Common myeloid progenitor, CD34-positive (primary cell): ENCODE measurements at regions not wholly inside any gene's neighbourhood (a gene's known extent, or its start where the extent isn't known, plus 50 kb on each side); places are given as distances from the start of the nearest gene placed in this dataset.

ENCODE experiments used
- CTCF ChIA-PET: fragments of 350-600 bp; sonication (Branson Sonifier 250); formaldehyde crosslinking; loops from one replicate; lab custom pipeline; 2021; ENCODE audit warnings: antibody characterized with exemption; lab: Charles Lee
- POLR2A ChIA-PET: fragments of 350-600 bp; sonication (Branson Sonifier 250); formaldehyde crosslinking; loops from one replicate; lab custom pipeline; 2021; ENCODE audit warnings: antibody characterized with exemption; lab: Charles Lee
- DNase-seq, 3 donors: peaks; one replicate each; pipeline versions ENCODE4 v3.0.0 to v3.0.0-alpha.2; 2013
- H3K27ac ChIP-seq, 2 experiments: 1 replicate in 1 of 2; 2 replicates in 1 of 2; pipeline ENCODE4 v1.7.0; 2013; ENCODE audit warnings: inconsistent platforms in 2 of 2, low read length in 2 of 2, mild to moderate bottlenecking in 2 of 2, low read depth in 1 of 2, moderate library complexity in 1 of 2; ENCODE audit not compliant: severe bottlenecking in 2 of 2, insufficient read depth in 1 of 2, poor library complexity in 1 of 2
- H3K27me3 ChIP-seq, 5 experiments: replicated peaks in 2 of 5; 1 replicate in 3 of 5; 2 replicates in 2 of 5; pipeline versions ENCODE4 v1.6.1 to v1.7.0; 2013; ENCODE audit warnings: low read length in 4 of 5, mild to moderate bottlenecking in 2 of 5, moderate library complexity in 2 of 5, inconsistent platforms in 1 of 5; ENCODE audit not compliant: insufficient read depth in 5 of 5, control insufficient read depth in 4 of 5
- H3K36me3 ChIP-seq, 4 experiments: 1 replicate in 2 of 4; 2 replicates in 2 of 4; pipeline versions ENCODE4 v1.6.1 to v1.7.0; 2013; ENCODE audit warnings: low read length in 3 of 4, control low read depth in 1 of 4, mild to moderate bottlenecking in 1 of 4; ENCODE audit not compliant: control insufficient read depth in 4 of 4, insufficient read depth in 4 of 4
- H3K4me1 ChIP-seq, 4 experiments: 1 replicate in 3 of 4; 2 replicates in 1 of 4; pipeline versions ENCODE4 v1.6.1 to v1.7.1; 2013; ENCODE audit warnings: low read length in 3 of 4, mild to moderate bottlenecking in 3 of 4, control low read depth in 1 of 4, inconsistent platforms in 1 of 4, moderate library complexity in 1 of 4; ENCODE audit not compliant: control insufficient read depth in 4 of 4, insufficient read depth in 4 of 4; ENCODE audit errors: control extremely low read depth in 1 of 4
- H3K4me3 ChIP-seq, 7 experiments: 1 replicate in 4 of 7; 2 replicates in 3 of 7; pipeline versions ENCODE4 v1.5.1 to v1.7.0; 2013; ENCODE audit warnings: mild to moderate bottlenecking in 7 of 7, low read length in 6 of 7, moderate library complexity in 6 of 7, inconsistent platforms in 2 of 7, low read depth in 2 of 7, control low read depth in 1 of 7; ENCODE audit not compliant: insufficient read depth in 4 of 7, control insufficient read depth in 1 of 7; ENCODE audit errors: extremely low read depth in 1 of 7
- H3K9me3 ChIP-seq, 5 experiments: 1 replicate in 4 of 5; 2 replicates in 1 of 5; pipeline versions ENCODE4 v1.6.1 to v1.7.1; 2013; ENCODE audit warnings: low read length in 4 of 5, mild to moderate bottlenecking in 2 of 5, inconsistent platforms in 1 of 5, low read depth in 1 of 5, moderate library complexity in 1 of 5; ENCODE audit not compliant: control insufficient read depth in 4 of 5, insufficient read depth in 2 of 5; ENCODE audit errors: control extremely low read depth in 1 of 5
- WGBS: methylation state at CpG from one replicate; pipeline ENCODE4 v1.1.5; 2013; ENCODE audit not compliant: insufficient coverage; 5-methylcytosine and 5-hydroxymethylcytosine counted together

- 93% methylated on average over 4 of the region's 5 CpGs for WGBS
- no peaks in the 10 kb centered on the region for H3K4me1 ChIP-seq
- no peaks in the 10 kb centered on the region for H3K27me3 ChIP-seq
- no peak for DNase-seq
- H3K36me3 ChIP-seq: no peaks in the 10 kb centered on the region
- H3K27ac ChIP-seq: no peak overlapping the region
- POLR2A ChIA-PET: no interaction called here
- H3K4me3 ChIP-seq: no peak overlapping the region
- CTCF ChIA-PET: no interaction called here
- no peaks in the 10 kb centered on the region for H3K9me3 ChIP-seq
These were observed 364.0 kb downstream of the OLFM3 start for GRCh38 chr1:101632548-101633272.

GRCh38 chr1:101645810-101646209, 350.9 kb downstream of the OLFM3 start:
- H3K27ac ChIP-seq: no peak overlapping the region
- ChIA-PET CTCF (no interaction called here), POLR2A (no interaction called here)
- no CpG with 5 or more reads among the region's 2 CpGs for WGBS
- peaks cover 0 to 2% (median 0%) of the 10 kb centered on the region in 5 experiments for H3K9me3 ChIP-seq
- no peak for DNase-seq
- H3K27me3 ChIP-seq: peaks cover 0 to 2% (median 0%) of the 10 kb centered on the region in 5 experiments
- H3K4me3 ChIP-seq: no peak overlapping the region
- H3K4me1 ChIP-seq: no peaks in the 10 kb centered on the region
- no peaks in the 10 kb centered on the region for H3K36me3 ChIP-seq

GRCh38 chr1:101652484-101652883, 344.2 kb downstream of the OLFM3 start:
- WGBS: 100% methylated on average over 1 of the region's 3 CpGs
- Histone ChIP-seq H3K36me3 (no peaks in the 10 kb centered on the region), H3K4me1 (no peaks in the 10 kb centered on the region), H3K4me3 (no peak overlapping the region), H3K9me3 (peaks cover 0 to 6% (median 3%) of the 10 kb centered on the region in 5 experiments), H3K27me3 (peaks cover 0 to 2% (median 0%) of the 10 kb centered on the region in 5 experiments), H3K27ac (no peak overlapping the region)
- CTCF ChIA-PET: no interaction called here
- DNase-seq: peak in 1 of 3 donors; percentile 4
- POLR2A ChIA-PET: no interaction called here

- ChIA-PET CTCF (no interaction called here), POLR2A (no interaction called here)
- Histone ChIP-seq H3K4me3 (no peak overlapping the region), H3K27me3 (peaks cover 0 to 2% (median 0%) of the 10 kb centered on the region in 5 experiments), H3K4me1 (no peaks in the 10 kb centered on the region), H3K36me3 (no peaks in the 10 kb centered on the region), H3K9me3 (peaks cover 0 to 6% (median 3%) of the 10 kb centered on the region in 5 experiments), H3K27ac (no peak overlapping the region)
- no peak for DNase-seq
- WGBS: 17% methylated on average over 3 of the region's 3 CpGs
These were observed 343.2 kb downstream of the OLFM3 start for GRCh38 chr1:101653482-101653946.

- H3K27ac ChIP-seq: no peak overlapping the region
- ChIA-PET POLR2A (no interaction called here), CTCF (no interaction called here)
- H3K9me3 ChIP-seq: peaks cover 0 to 16% (median 6%) of the 10 kb centered on the region in 5 experiments
- no CpG with 5 or more reads among the region's 3 CpGs for WGBS
- H3K36me3 ChIP-seq: no peaks in the 10 kb centered on the region
- no peaks in the 10 kb centered on the region for H3K27me3 ChIP-seq
- DNase-seq: no peak
- no peak overlapping the region for H3K4me3 ChIP-seq
- no peaks in the 10 kb centered on the region for H3K4me1 ChIP-seq
These were observed 332.0 kb downstream of the OLFM3 start for GRCh38 chr1:101664726-101665125.

GRCh38 chr1:101667761-101668160, 329.0 kb downstream of the OLFM3 start:
- Histone ChIP-seq H3K9me3 (peaks cover 0 to 7% (median 6%) of the 10 kb centered on the region in 5 experiments), H3K4me3 (no peak overlapping the region), H3K4me1 (no peaks in the 10 kb centered on the region), H3K36me3 (no peaks in the 10 kb centered on the region), H3K27me3 (no peaks in the 10 kb centered on the region), H3K27ac (no peak overlapping the region)
- no peak for DNase-seq
- WGBS: 80% methylated on average over 1 of the region's 2 CpGs
- ChIA-PET CTCF (no interaction called here), POLR2A (no interaction called here)

- 100% methylated on average over 1 of the region's 2 CpGs for WGBS
These were observed 313.6 kb downstream of the OLFM3 start for GRCh38 chr1:101683136-101683535.

More at GRCh38 chr1:101683136-101683535, 313.6 kb downstream of the OLFM3 start:
- Histone ChIP-seq H3K4me3 (no peak overlapping the region), H3K4me1 (no peaks in the 10 kb centered on the region), H3K9me3 (no peaks in the 10 kb centered on the region), H3K27me3 (no peaks in the 10 kb centered on the region), H3K36me3 (no peaks in the 10 kb centered on the region), H3K27ac (no peak overlapping the region)
- DNase-seq: no peak
- POLR2A ChIA-PET: no interaction called here
- CTCF ChIA-PET: interaction anchor here (0.9 kb wide), 1 partner anchor 11 kb away, joined by 3 read pairs; no protein-coding TSS in a partner anchor
